GM18868 (cell line): ENCODE measurements at regions not wholly inside any gene's neighbourhood (a gene's known extent, or its start where the extent isn't known, plus 50 kb on each side); places are given as distances from the start of the nearest gene placed in this dataset.

Experiments used
- ATAC-seq: cut with Tn5 transposase; IDR thresholded peaks from one replicate; pipeline ENCODE4 v1.9.1; 2021; ENCODE audit warnings: mild to moderate bottlenecking, moderate library complexity; ENCODE audit not compliant: unreplicated experiment

GRCh38 chr12:42978708-42979107 is 389.2 kb upstream of the PRICKLE1 start:
- ATAC-seq: no peak

DNA sequence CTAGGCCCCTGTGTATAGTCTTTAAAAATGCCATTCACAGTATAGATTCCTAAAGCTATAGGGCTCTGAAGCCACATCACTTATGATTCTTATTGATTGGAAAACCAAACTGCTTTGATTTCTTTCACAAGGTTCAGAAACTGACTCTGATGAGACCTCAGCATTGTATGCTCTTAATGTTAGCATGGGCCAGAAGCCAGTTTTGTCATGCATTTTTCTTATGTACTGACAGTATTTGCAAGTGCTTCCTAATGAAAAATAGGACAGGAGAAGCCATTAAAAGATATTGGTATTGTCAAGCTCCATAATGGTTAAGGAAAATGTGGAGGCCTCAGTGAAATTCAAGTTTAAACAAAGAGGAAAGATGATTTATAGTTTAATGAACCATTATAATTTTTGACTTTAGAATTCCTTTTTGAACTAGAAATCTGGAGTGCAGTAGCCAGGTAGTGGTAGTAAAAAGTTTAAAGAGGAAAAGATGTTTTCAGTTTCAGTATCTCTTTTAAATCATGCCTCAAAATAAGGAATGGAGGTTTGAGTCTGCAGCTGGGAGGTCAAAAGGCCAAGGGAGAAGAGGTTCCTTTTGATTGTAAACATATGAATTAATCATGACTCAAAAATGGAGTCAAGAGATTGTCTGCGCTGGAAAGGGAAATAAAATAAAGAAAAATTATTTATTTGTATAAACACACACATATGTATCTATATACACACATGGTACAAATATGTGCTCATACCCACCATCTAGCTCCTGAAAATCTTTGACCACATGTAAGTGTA is 388.1 kb upstream of the PRICKLE1 start:
- ATAC-seq: no peak

GRCh38 chr12:42976620-42977019 is 387.1 kb upstream of the PRICKLE1 start:
- ATAC-seq: no peak

- ATAC-seq: no peak
Observed at GRCh38 chr12:42976122-42976521, 386.6 kb upstream of the PRICKLE1 start.

GRCh38 chr12:42969355-42969754 is 379.8 kb upstream of the PRICKLE1 start:
- ATAC-seq: no peak

GRCh38 chr12:42968426-42968825 is 378.9 kb upstream of the PRICKLE1 start:
- no peak for ATAC-seq

- no peak for ATAC-seq
Observed at GRCh38 chr12:42967850-42968249, 378.3 kb upstream of the PRICKLE1 start.

DNA sequence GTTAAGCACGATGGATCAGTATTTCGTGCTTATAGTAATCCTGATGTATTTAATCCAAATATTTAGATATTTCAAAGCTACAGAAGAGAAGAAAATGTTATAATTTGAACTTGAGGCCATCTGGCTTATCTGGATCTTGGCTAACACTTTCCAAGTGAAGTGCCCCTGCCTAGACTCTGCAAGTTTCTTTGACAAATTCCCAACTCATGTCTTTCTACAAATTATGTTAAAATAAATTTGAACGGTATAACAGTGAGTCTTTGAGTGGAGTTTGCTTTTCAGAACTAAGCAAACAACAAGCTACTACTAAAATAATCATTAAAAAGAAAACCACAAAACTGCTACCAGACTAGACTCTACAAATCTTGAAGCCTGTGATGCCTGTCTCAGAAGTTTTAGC is 374.4 kb upstream of the PRICKLE1 start:
- ATAC-seq: no peak

DNA sequence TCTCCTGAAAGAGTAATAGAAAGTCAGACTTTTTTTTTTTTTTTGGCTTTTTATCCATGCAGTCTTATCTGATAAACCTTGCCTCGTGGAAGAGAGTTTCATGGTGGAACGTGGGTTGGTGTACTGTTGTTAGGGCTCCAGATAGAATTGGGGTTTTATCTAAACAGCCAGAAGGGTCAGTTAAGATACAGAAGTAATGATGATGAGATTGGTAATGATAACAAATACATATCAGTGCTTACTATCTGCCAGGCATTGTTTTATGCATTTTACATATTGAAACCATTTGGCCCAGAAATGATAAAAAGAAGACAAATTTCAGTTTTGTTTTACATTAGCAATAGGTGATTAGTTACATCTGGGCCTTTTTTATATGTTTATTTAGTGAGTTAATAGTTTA is 372.8 kb upstream of the PRICKLE1 start:
- no peak for ATAC-seq

- no peak for ATAC-seq
Observed at GRCh38 chr12:42961395-42961794, 371.8 kb upstream of the PRICKLE1 start.

DNA sequence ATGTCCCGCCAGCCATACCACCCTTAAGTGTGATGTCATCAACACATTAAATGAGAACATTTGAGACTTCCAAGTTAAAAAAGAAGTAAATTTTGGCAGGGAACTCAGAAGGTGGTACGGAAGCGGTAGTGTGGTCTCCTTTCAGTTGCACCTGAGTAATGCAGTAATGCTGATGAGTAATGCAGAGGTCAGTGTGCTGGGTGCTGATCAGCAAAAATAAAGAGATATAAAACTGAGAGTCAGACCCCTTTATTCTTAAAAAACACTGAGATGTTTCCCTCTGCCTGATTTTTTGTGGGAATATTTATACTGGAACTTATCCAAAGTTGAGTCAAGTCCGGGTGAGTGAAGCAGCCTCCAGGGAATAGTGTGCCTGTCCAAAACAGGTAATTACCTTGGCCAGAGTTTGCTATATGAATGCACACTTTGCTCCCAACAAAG is 370.6 kb upstream of the PRICKLE1 start:
- no peak for ATAC-seq

- no peak for ATAC-seq
Observed at GRCh38 chr12:42958291-42958674, 368.7 kb upstream of the PRICKLE1 start.

DNA sequence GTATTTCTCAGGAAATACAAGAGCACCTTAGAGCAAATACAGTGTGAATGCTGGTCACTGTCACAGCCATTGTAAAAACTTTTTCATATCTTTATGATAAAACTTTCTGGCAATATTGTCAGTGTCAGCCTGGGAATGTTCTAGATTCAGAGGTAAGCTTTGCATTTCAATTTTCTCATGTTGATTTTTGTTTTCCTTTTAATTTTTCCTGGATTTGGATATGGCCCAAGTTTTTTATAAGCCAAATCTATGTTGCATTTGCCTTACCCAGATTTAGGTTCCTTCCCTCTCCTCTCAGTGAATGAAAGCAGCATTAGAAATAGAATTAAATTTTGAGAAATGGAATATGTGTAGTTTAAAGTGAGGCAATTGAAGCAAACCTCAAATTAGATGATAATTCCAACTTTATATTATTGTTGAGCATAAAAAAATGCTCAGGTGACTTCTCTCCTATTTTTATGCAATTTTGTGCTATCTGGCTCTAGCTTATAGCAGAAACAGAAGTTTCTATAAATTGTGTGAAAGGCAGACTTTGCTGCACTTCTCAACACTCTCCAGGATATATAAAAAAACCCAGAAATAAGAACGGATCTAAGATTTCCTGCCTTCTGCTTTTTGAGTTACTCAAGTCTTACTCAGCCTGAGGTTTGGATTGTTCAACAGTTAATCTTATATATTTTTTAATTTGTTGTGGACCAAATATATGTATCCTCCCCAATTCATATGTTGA is 368.2 kb upstream of the PRICKLE1 start:
- no peak for ATAC-seq

GRCh38 chr12:42957136-42957535 is 367.6 kb upstream of the PRICKLE1 start:
- no peak for ATAC-seq

DNA sequence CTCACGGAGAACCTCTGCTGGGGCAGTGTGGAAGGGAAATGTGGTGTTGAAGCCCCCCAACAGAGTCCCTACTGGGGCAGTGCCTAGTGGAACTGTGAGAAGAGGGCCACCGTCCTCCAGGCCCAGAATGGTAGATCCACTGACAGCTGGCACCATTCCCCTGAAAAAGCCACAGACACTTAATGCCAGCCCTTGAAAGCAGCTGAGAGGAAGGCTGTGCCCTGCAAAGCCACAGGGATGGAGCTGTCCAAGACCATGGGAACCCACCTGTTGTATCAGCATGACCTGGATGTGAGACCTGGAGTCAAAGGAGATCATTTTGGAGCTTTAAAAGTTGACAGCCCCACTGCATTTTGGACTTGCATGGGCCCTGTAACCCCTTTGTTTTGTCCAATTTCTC is 363.5 kb upstream of the PRICKLE1 start:
- no peak for ATAC-seq

- ATAC-seq: no peak
Observed at GRCh38 chr12:42946871-42947381, 357.4 kb upstream of the PRICKLE1 start.

- ATAC-seq: no peak
Observed at GRCh38 chr12:42945927-42946326, 356.4 kb upstream of the PRICKLE1 start.

- no peak for ATAC-seq
Observed at GRCh38 chr12:42944516-42944915, 355.0 kb upstream of the PRICKLE1 start.

- ATAC-seq: no peak
Observed at GRCh38 chr12:42936991-42937390, 347.4 kb upstream of the PRICKLE1 start.

DNA sequence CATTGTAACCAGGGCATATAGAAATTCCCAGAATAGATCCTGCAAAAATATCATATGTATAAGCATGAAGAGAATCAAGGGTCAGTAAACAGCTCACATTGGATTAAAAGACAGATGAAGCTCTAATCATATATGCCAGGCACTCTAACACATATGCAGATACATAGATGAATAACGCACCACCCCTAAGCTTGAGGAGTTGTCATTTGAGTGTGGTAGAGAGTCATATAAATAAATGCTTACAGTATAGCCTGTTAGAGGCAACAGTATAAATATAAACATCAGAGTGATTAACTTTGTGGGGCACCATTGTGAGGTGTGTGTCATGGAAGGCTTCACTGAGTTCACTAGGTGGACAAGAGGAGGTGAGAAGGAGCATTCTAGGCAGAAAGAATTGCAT is 346.7 kb upstream of the PRICKLE1 start:
- ATAC-seq: no peak

DNA sequence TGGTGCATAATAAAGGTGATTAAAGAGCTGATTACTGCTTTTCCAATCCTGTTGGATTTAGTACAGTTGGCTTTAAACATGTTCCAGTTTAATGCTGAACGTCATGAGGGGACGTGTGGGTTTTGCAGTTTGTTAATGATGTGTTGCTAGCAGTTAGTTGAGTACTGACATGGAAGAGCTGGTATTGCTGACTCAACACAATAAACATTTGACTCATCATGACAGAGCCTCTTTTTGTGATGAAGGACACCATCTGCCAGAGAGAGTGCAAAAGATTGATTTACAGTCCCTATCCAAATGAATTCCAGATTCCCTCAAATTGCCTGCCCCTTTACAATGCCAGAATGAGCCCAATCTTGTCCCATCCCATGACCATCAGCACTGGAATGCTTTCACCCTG is 346.2 kb upstream of the PRICKLE1 start:
- no peak for ATAC-seq

DNA sequence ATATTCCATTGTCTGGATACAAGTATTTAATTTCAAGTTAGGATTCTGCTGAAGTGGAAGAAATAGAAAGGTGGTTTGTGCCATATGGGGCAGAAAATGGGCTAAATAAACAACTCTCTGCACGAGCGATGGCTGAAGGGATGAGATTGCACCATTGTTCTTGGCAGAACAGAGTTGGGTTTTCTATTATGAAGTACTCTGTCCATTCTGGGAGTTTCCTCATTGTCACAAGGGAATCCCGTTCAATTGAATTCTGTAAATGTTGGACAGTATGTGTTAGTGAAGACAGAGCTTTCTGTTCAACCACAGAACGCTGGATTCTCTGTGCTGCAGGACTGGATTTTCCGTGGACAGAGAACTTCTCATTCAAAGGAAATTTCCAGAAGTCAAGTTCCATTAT is 345.5 kb upstream of the PRICKLE1 start:
- no peak for ATAC-seq
